Neural cell (in vitro differentiated cells): ENCODE measurements at regions not wholly inside any gene's neighbourhood (a gene's known extent, or its start where the extent isn't known, plus 50 kb on each side); places are given as distances from the start of the nearest gene placed in this dataset.
"Not testable (repeated sequence)": the region's sequence is repeated elsewhere in the genome, so short reads cannot be mapped to it uniquely, and the experiment has no call there.

ENCODE experiments used
- H2AFZ ChIP-seq: fragments of 200-600, 300-800 bp; sonication (generic), shearing (Covaris generic); 2 replicates; pipeline ENCODE4 v1.6.0; 2014; ENCODE audit warnings: low read depth, mild to moderate bottlenecking, antibody characterized with exemption, low read length, moderate library complexity
- H3F3A ChIP-seq: fragments of 200-600 bp; shearing (Covaris generic); 2 replicates; pipeline ENCODE4 v1.6.1; 2016; ENCODE audit warnings: mild to moderate bottlenecking, moderate library complexity, mixed read lengths, antibody characterized with exemption, low read length; ENCODE audit not compliant: insufficient read depth, poor library complexity, severe bottlenecking
- H3K27ac ChIP-seq: fragments of 200-600, 300-800 bp; sonication (generic), shearing (Covaris generic); 2 replicates; pipeline ENCODE4 v1.5.1; 2014; ENCODE audit warnings: mild to moderate bottlenecking, low read length, moderate library complexity
- H3K27me3 ChIP-seq: fragments of 300-800, 200-600 bp; sonication (generic), shearing (Covaris generic); 2 replicates; pipeline ENCODE4 v1.6.0; 2014; ENCODE audit warnings: mild to moderate bottlenecking, low read depth, low read length, moderate library complexity; ENCODE audit not compliant: insufficient read depth
- H3K36me3 ChIP-seq: fragments of 300-800, 200-600 bp; sonication (generic), shearing (Covaris generic); 2 replicates; pipeline ENCODE4 v1.5.1; 2014; ENCODE audit warnings: mild to moderate bottlenecking, antibody characterized with exemption, low read length, moderate library complexity; ENCODE audit not compliant: insufficient read depth
- H3K4me2 ChIP-seq: fragments of 300-800, 200-600 bp; sonication (generic), shearing (Covaris generic); 2 replicates; pipeline ENCODE4 v1.6.0; 2014; ENCODE audit warnings: mild to moderate bottlenecking, low read length
- H3K4me3 ChIP-seq: fragments of 300-800, 200-600 bp; sonication (generic), shearing (Covaris generic); 2 replicates; pipeline ENCODE4 v1.5.1; 2014; ENCODE audit warnings: mild to moderate bottlenecking, low read length, moderate library complexity
- H3K79me2 ChIP-seq: fragments of 200-600 bp; shearing (Covaris generic); replicated peaks from 2 replicates; pipeline ENCODE4 v1.6.0; 2014; ENCODE audit warnings: mild to moderate bottlenecking, low read length, moderate library complexity; ENCODE audit not compliant: insufficient read depth
- H3K9ac ChIP-seq: fragments of 300-800, 200-600 bp; sonication (generic), shearing (Covaris generic); 2 replicates; pipeline ENCODE4 v1.6.1; 2016; ENCODE audit warnings: mild to moderate bottlenecking, low read length, mixed read lengths
- H3K9me2 ChIP-seq: fragments of 200-600 bp; shearing (Covaris generic); 2 replicates; pipeline ENCODE4 v1.6.1; 2016; ENCODE audit warnings: mild to moderate bottlenecking, low read length, mixed read lengths; ENCODE audit not compliant: insufficient read depth
- H3K9me3 ChIP-seq: fragments of 200-600, 300-800 bp; sonication (generic), shearing (Covaris generic); 2 replicates; pipeline ENCODE4 v1.6.1; 2016; ENCODE audit warnings: mild to moderate bottlenecking, mixed run types, low read length, moderate library complexity, mixed read lengths
- H4K20me1 ChIP-seq: fragments of 200-600 bp; shearing (Covaris generic); 2 replicates; pipeline ENCODE4 v1.6.1; 2016; ENCODE audit warnings: mild to moderate bottlenecking, mixed run types; ENCODE audit not compliant: insufficient read depth
- EP300 ChIP-seq: fragments of 450-650 bp; conservative IDR thresholded peaks from 2 replicates; pipeline ENCODE4 v1.6.1; 2014; ENCODE audit warnings: antibody characterized with exemption, mild to moderate bottlenecking, moderate library complexity; ENCODE audit not compliant: poor library complexity, severe bottlenecking
- EZH2 ChIP-seq: fragments of 200-600, 300-800 bp; shearing (Covaris generic), sonication (generic); IDR thresholded peaks from 2 replicates; pipeline ENCODE4 v1.6.1; 2014; ENCODE audit warnings: antibody characterized with exemption, low read length, borderline replicate concordance, mild to moderate bottlenecking; ENCODE audit not compliant: insufficient read depth, poor library complexity, severe bottlenecking
- MXI1 ChIP-seq: fragments of 450-650 bp; conservative IDR thresholded peaks from 2 replicates; pipeline ENCODE4 v1.6.1; 2014; ENCODE audit warnings: antibody characterized with exemption, mild to moderate bottlenecking; ENCODE audit not compliant: poor library complexity, severe bottlenecking
- POLR2AphosphoS5 ChIP-seq: IDR thresholded peaks from 2 replicates; pipeline ENCODE4 v1.6.1; 2012
- RAD21 ChIP-seq: fragments of 450-650 bp; conservative IDR thresholded peaks from 2 replicates; pipeline ENCODE4 v1.6.1; 2014; ENCODE audit warnings: antibody characterized with exemption, mild to moderate bottlenecking, moderate library complexity
- SMC3 ChIP-seq: fragments of 450-650 bp; conservative IDR thresholded peaks from 2 replicates; pipeline ENCODE4 v1.6.1; 2014; ENCODE audit warnings: antibody characterized with exemption, mild to moderate bottlenecking, moderate library complexity; ENCODE audit not compliant: poor library complexity
- TAF1 ChIP-seq: IDR thresholded peaks from 2 replicates; pipeline ENCODE4 v1.6.1; 2012; ENCODE audit warnings: low read depth
- TF ChIP-seq, protein P1 (sequence below): fragments of 450-650 bp; IDR thresholded peaks from 2 replicates; pipeline ENCODE4 v1.5.1; 2014; ENCODE audit warnings: antibody characterized with exemption, mild to moderate bottlenecking, moderate library complexity; ENCODE audit not compliant: poor library complexity, severe bottlenecking
- TF ChIP-seq, protein P2 (sequence below): IDR thresholded peaks from 2 replicates; pipeline ENCODE4 v1.6.1; 2012; ENCODE audit warnings: borderline replicate concordance

DNA sequence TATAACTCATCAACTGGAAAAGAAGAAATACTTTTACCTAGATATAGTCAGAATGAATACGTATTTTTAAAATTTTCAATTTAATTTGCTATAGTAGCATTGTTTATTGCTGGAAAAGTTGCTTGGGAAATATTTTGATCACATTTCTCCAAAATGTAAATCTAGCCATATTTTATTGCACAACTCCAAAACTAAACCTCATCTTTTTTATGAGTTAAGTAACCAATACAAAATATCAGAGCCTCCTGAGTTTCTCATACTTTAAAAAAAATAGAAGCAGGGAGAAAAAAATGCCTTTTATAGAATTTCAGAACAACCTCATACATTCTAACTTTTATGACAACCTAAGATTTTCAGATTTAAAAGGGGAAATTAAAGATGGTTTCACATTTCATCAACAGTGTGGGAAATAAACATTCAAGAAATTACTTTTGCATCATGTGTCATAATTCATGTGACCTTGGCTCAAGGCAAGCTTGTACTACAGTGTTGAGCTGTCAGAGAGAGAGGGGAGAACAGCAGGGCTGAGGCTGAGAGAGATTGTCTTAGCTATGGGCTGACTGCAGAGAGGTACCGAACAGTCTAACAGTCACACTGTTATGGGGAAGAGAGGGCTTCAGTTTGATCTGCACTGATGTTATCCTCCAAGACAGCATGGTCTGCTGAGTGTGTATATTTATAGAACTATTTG lies 519.0 kb downstream of the LTN1 start:
- H3K4me2 ChIP-seq, result no peak overlapping the region
- H4K20me1 ChIP-seq, result no peaks in the 10 kb centered on the region
- no peaks in the 10 kb centered on the region for H3F3A ChIP-seq

GRCh38 chr21:28472543-28472942 lies 520.1 kb downstream of the LTN1 start:
- H3K4me3 ChIP-seq, H2AFZ ChIP-seq, H3K9me2 ChIP-seq, H3K27me3 ChIP-seq, H3K36me3 ChIP-seq, H3K9me3 ChIP-seq, H3K4me2 ChIP-seq, H3K27ac ChIP-seq, H3K79me2 ChIP-seq, H4K20me1 ChIP-seq, H3K9ac ChIP-seq, H3F3A ChIP-seq: not testable (repeated sequence)

More for the DNA sequence above, 519.0 kb downstream of the LTN1 start:
- Histone ChIP-seq H3K4me3 (no peak overlapping the region), H3K9me2 (no peaks in the 10 kb centered on the region), H2AFZ (no peak overlapping the region), H3K27me3 (no peaks in the 10 kb centered on the region), H3K27ac (no peak overlapping the region), H3K9ac (no peak overlapping the region), H3K79me2 (no peaks in the 10 kb centered on the region), H3K36me3 (no peaks in the 10 kb centered on the region), H3K9me3 (no peaks in the 10 kb centered on the region)
- TF ChIP-seq TAF1, result no peak
- TF ChIP-seq, protein P1, sequence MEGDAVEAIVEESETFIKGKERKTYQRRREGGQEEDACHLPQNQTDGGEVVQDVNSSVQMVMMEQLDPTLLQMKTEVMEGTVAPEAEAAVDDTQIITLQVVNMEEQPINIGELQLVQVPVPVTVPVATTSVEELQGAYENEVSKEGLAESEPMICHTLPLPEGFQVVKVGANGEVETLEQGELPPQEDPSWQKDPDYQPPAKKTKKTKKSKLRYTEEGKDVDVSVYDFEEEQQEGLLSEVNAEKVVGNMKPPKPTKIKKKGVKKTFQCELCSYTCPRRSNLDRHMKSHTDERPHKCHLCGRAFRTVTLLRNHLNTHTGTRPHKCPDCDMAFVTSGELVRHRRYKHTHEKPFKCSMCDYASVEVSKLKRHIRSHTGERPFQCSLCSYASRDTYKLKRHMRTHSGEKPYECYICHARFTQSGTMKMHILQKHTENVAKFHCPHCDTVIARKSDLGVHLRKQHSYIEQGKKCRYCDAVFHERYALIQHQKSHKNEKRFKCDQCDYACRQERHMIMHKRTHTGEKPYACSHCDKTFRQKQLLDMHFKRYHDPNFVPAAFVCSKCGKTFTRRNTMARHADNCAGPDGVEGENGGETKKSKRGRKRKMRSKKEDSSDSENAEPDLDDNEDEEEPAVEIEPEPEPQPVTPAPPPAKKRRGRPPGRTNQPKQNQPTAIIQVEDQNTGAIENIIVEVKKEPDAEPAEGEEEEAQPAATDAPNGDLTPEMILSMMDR, result no peak
- TF ChIP-seq MXI1, result no peak

GRCh38 chr21:28464988-28465387 lies 527.7 kb downstream of the LTN1 start:
- Histone ChIP-seq H3F3A (no peaks in the 10 kb centered on the region), H3K4me3 (no peak overlapping the region), H2AFZ (no peak overlapping the region), H3K79me2 (no peaks in the 10 kb centered on the region), H3K9ac (no peak overlapping the region), H4K20me1 (no peaks in the 10 kb centered on the region), H3K36me3 (no peaks in the 10 kb centered on the region), H3K4me2 (no peak overlapping the region), H3K27me3 (no peaks in the 10 kb centered on the region), H3K27ac (no peak overlapping the region), H3K9me2 (no peaks in the 10 kb centered on the region), H3K9me3 (no peaks in the 10 kb centered on the region)
- no peak for TF ChIP-seq EP300
- TF ChIP-seq POLR2AphosphoS5, result no peak
- no peak for TF ChIP-seq TAF1
- no peak for TF ChIP-seq SMC3
- TF ChIP-seq RAD21, result no peak
- no peak for TF ChIP-seq MXI1
- TF ChIP-seq, protein P2, sequence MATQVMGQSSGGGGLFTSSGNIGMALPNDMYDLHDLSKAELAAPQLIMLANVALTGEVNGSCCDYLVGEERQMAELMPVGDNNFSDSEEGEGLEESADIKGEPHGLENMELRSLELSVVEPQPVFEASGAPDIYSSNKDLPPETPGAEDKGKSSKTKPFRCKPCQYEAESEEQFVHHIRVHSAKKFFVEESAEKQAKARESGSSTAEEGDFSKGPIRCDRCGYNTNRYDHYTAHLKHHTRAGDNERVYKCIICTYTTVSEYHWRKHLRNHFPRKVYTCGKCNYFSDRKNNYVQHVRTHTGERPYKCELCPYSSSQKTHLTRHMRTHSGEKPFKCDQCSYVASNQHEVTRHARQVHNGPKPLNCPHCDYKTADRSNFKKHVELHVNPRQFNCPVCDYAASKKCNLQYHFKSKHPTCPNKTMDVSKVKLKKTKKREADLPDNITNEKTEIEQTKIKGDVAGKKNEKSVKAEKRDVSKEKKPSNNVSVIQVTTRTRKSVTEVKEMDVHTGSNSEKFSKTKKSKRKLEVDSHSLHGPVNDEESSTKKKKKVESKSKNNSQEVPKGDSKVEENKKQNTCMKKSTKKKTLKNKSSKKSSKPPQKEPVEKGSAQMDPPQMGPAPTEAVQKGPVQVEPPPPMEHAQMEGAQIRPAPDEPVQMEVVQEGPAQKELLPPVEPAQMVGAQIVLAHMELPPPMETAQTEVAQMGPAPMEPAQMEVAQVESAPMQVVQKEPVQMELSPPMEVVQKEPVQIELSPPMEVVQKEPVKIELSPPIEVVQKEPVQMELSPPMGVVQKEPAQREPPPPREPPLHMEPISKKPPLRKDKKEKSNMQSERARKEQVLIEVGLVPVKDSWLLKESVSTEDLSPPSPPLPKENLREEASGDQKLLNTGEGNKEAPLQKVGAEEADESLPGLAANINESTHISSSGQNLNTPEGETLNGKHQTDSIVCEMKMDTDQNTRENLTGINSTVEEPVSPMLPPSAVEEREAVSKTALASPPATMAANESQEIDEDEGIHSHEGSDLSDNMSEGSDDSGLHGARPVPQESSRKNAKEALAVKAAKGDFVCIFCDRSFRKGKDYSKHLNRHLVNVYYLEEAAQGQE, result no peak
- TF ChIP-seq, protein P1, result no peak
- TF ChIP-seq EZH2, result no peak
